ENCODE measurements at regions not wholly inside any gene's neighbourhood (a gene's known extent, or its start where the extent isn't known, plus 50 kb on each side); places are given as distances from the start of the nearest gene placed in this dataset.

- TF ChIP-seq POLR2AphosphoS5 (IDR thresholded peaks at IDR 0.05; ENCODE audit: low read depth, low read length): no peak
- TF ChIP-seq REST (IDR thresholded peaks at IDR 0.05; ENCODE audit: insufficient read depth in 1 of 2, low read depth in 2 of 2, low read length in 2 of 2): no peak
- TF ChIP-seq SIN3A (IDR thresholded peaks at IDR 0.05; ENCODE audit: borderline replicate concordance, insufficient read depth, low read length): no peak
- TF ChIP-seq TAF1 (IDR thresholded peaks at IDR 0.05; ENCODE audit: borderline replicate concordance, insufficient read depth, low read length): no peak
- no peak for TF ChIP-seq FOXP2 (optimal IDR thresholded peaks at IDR 0.05; ENCODE audit: borderline replicate concordance, extremely low read depth, extremely low read length, insufficient read depth)
Measured at GRCh38 chr13:85461621-85462020, 337.6 kb downstream of the SLITRK6 start.
